Fibroblast of skin of right quadriceps (primary cell): ENCODE measurements at regions not wholly inside any gene's neighbourhood (a gene's known extent, or its start where the extent isn't known, plus 50 kb on each side); places are given as distances from the start of the nearest gene placed in this dataset.

Experiments used
- DNase-seq: peaks from one replicate; pipeline ENCODE4 v3.0.0-alpha.2; 2013

DNA sequence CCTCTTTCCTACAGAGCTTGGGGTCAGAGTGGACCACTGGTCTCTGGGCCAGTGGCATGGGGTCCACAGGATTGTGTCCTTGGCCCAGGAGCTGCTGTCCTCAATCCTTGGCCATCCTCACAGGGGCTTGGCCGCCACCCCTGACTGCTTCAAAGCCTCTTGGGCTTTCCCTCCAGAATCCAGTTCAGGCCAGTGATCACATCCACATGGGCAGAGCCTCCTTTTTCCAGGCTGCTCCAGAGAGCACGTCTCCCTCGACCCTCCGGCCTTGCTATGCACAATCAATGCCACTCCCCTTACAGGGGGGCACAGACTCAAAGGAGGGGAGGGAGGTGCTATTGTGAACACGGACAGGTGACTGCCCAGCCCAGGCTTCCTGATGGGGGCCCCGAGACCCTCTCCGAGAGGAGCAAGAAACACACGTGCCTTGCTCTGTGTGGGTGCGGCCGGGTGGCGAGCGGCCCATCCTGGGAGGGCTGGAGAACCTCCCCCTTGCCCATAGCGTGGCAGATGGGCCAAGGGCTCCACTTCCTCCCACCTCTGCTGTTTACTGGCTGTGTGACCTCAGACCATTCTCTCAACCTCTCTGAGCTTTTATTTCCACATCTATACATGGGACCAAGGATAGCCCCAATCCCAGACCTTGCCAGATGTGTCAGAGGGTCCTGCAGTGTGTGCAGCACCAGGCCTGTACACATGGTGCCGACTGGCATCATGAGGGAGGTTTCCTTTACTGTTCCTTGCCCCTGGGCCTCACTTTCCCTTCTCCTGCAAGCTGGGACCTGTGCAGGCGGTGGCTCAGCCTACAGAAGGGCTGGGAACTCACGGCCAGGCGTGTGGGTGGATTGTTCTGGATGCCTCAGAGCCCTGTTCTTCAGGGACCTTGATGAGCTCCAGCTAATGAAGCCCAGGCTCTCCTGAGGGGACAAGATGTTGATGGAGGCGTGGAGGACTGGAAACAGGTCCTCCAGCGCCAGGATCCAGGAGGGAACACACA, 229.0 kb upstream of the GSE1 start:
- DNase-seq = no peak

- DNase-seq = no peak
These were observed 228.2 kb upstream of the GSE1 start for GRCh38 chr16:85384833-85385462.

DNA sequence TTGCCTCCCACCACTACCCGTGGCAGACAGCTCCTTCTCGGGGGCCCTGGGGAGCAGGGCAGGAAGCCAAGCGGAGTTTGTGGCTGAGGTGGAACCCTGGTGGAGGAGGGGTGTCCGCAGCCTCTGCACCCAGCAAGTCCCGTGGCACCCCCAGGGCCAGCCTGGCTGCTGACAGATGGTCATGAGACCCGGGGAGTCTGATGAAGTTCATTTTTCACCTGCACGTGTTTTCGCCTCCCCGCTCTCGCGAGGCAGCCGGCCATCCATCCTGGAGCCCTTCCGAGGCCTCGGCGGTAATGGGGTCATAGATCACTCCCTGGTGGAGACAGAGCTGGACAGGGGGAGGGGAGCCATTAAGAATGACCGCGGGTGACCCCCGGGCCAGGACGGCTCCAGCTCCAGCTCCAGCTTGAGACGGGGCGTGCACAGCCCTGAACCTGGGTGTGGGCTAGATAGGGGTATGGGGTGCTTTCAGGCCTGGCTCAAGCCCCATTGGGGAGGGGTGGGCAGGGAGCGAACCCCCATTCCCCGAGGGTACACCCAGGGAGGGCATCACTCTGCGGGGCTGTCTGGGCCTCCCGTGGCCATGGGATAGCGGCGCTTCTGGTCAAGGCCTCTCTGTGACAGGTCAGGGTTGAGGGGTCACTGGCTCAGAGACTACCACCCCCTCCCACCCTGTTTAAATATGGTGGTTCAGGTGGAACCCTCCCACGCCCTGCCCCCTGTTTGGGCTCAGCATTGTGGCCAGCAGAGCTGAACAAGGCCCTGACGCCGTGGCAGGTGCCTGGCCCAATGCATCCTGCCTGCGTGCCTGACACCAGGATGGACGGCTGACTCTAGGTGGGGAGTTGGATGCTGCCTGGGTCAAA, 227.4 kb upstream of the GSE1 start:
- no peak for DNase-seq

- DNase-seq = no peak
These were observed 226.5 kb upstream of the GSE1 start for GRCh38 chr16:85386467-85387170.

DNA sequence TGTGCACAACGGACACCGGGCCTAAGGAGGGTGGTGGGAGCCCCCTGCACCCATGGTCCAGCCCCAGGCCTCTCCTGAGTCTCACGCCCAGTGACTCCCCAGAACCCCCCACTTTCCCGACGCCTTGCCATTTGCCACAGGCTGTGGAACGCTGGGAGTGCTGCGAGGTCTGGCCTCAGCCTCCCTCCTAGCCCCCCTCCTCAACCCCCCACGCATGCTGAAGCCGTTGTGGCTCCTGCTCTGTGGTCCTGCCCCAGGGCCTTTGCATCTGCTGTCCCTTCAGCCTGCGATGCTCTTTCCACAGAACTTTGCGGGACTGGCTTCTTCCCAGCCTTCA, 226.0 kb upstream of the GSE1 start:
- no peak for DNase-seq

GRCh38 chr16:85387731-85388295, 225.3 kb upstream of the GSE1 start:
- no peak for DNase-seq

DNA sequence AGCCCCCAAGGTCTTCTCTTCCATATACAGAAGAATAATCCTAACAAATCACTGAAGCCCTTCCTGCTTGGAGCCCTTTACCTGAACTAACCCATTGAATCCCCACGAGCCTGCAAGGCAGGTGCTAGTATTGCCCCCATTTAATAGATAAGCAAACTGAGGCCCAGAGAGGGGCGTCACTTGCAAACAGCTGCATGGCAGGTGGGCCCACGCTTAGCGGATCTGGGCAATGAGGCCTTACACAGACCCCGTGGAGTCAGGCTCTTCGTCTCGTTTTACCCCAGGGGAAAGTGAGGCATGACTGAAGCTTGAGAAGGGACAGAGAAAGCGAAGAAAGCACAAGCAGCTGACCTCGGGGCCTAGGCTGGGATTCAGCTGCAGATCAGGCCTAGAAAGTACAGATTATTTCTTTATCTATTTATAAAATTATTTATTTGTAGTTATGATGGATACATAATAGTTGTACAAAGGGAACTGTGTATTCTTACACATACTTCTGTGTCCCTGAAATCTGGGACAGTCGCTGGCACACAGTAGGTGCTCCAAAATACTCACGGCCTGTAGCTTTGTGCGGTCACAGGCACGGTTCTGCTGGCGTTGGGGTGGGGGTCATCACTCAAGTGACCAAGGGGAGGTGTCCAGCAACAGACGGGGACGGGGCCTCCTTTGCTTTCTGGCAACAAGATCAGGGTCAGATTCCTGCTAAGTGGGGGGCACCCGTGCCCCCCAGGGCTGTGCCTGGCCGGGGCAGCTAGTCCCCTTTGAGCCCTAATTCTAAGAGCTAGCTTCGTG, 223.2 kb upstream of the GSE1 start:
- DNase-seq = no peak

GRCh38 chr16:85390511-85391174, 222.5 kb upstream of the GSE1 start:
- peak; percentile 91 for DNase-seq

DNA sequence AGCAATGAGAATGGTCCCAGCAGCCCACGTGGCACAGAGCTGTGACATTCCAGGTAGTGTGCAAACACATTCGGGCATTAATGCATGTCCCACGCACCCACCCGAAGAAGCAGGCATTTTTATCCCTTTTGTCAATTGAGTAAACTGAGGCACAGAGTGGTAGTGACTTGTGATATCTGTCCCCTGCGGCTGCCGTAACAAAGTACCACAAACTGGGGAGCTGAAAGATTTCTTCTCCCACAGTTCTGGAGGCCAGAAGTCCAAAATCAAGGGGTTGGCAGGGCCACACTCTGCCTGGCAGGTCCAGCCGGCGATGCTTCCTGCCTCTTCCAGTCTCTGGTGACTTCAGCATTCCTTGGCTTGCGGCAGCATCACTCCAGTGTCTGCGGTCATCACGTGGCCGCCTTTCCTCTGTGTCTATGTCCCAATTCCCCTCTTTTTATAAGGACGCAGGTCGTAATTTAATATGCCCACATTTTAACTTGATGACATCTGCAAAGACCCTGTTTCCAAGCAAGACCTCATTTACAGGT, 221.9 kb upstream of the GSE1 start:
- no peak for DNase-seq

DNA sequence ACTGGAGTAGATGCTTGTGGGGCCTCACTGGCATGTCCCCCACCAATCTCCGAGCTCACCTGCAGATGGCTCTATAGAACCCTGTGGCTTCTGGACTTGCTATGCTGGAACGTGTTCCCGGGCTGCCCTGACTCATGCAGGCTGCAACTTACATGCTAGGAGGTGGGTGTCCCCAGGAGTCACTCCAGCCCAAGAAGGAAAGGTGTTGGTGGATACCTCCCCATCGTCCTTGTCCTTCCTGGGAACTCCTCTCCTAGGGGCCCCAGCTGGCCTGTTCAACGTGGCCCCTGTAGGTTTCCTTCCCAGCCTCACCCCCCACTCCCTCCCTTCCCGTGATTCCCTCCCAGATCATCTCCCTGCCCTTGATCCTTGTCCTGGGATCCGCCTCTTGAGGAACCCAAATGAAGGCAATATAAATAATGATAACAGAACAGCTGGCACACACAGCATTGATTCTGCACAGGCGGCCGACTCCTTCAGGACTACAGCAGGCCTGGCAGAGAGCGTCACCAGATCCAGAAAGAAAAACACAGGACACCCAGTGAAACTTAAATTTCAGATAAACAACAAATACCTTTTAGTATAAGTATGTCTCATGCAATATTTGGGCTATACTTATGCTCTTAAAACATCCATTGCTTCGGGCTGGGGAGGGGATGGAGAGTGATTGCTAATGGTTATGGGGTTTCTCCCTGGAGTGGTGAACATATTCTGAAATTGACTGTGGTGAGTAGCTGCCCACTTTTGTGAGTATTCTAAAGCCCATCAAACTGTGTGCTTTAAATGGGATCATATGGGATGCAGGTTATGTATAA, 221.1 kb upstream of the GSE1 start:
- DNase-seq = no peak

- DNase-seq = no peak
These were observed 220.1 kb upstream of the GSE1 start for GRCh38 chr16:85392756-85393673.

DNA sequence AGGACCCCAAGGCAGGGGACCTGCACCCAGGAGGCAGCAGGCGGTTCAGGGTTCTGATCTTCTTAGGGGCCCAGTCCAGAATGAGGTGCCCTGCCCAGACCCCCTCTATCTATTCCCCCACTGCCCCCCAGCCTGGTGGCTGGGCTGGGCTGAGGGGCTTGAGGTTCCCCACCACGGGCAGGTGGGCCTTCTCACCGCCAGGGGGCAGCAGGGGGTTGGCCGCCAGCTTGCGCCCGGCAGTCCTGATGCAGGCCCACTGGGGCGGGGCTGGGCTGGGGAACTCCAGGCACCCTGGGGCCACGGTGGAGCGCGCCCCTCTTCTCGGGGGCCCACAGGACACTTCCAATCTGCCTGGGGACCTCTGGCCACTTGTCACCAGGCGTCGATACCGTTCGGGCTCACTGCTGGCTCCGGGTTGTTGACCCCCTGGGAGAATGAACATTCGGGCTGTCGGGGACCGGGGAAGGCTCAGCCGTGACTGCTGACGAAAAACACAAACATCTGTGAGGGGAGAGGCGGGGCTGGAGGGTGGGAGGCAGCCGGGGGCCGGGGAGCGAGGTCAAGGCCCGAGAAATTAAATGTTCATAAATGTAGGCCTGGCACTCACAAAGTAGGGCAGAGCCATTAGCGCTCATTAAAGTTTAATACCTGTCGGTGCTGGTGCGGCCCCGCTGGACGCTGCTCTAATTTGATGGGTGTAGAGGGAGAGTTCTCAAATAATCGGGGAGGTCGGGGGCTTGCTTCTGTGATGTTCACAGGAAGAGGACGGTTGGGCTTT, 219.3 kb upstream of the GSE1 start:
- DNase-seq = peak; percentile 57

GRCh38 chr16:85394456-85395206, 218.5 kb upstream of the GSE1 start:
- no peak for DNase-seq

DNA sequence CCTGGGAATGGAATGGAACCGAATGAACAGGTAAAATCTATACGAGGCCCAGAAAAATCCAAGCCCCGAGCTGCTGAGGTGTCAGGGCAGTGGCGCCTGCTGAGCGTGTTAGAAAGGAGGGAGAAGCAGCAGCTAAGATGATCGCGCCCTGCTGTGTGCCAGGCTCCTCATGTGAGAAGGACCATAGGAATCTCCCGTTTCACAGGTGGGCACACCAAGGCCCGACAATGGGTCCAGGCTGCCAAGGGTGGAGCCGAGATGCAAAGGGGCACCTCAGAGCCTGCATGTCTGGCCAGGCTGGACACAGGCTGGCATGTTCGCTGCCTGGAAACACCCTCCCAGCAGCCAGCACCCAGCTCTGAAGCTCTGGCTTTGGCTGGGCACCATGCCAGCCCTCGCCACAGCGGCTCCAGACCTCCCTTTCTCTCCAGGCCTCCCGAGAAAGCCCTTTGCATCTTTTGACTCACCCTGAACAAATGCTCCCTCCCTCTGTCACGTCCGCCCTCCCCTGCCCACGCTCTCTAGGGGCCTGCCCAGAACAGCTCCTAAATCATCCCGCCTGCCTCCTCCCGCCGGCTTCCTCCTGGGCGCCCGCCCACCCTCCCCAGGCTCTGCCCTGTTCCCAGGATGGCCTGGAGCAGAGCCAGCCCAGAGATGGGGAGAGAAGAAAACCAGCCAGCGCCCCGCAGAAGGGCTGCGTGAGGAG, 217.8 kb upstream of the GSE1 start:
- DNase-seq = peak; percentile 99

- DNase-seq = peak; percentile 31
These were observed 216.9 kb upstream of the GSE1 start for GRCh38 chr16:85395913-85396878.
